ENCODE measurements at regions not wholly inside any gene's neighbourhood (a gene's known extent, or its start where the extent isn't known, plus 50 kb on each side); places are given as distances from the start of the nearest gene placed in this dataset.
"Not testable (repeated sequence)": the region's sequence is repeated elsewhere in the genome, so short reads cannot be mapped to it uniquely, and the experiment has no call there.

- H3K4me3 ChIP-seq (ENCODE audit: low read length in 2 of 2): no peak overlapping the region
- H3K14ac ChIP-seq (ENCODE audit: low read length): no peak overlapping the region
- H3K18ac ChIP-seq (ENCODE audit: low read length): no peak overlapping the region
- H2BK5ac ChIP-seq (ENCODE audit: low read length): no peak overlapping the region
- no peak overlapping the region for H2BK120ac ChIP-seq (ENCODE audit: low read depth, low read length)
- no peak overlapping the region for H2BK12ac ChIP-seq (ENCODE audit: low read length)
- H3K4ac ChIP-seq (ENCODE audit: low read length): no peak overlapping the region
- no peak overlapping the region for H2BK15ac ChIP-seq (ENCODE audit: low read length)
- no peak for DNase-seq (ENCODE audit: low spot score)
- H3K4me1 ChIP-seq (ENCODE audit: control insufficient read depth in 2 of 2, insufficient read depth in 1 of 2, low read depth in 1 of 2, low read length in 2 of 2): peaks cover 1 to 3% of the 10 kb centered on the region in 2 donors
- H3K79me1 ChIP-seq (ENCODE audit: low read depth, low read length): peaks cover 3% of the 10 kb centered on the region
- H3K27me3 ChIP-seq (ENCODE audit: control insufficient read depth in 3 of 3, insufficient read depth in 3 of 3, low read depth in 1 of 3, low read length in 3 of 3): no peaks in the 10 kb centered on the region
- H4K91ac ChIP-seq (ENCODE audit: low read depth, low read length, poor library complexity): no peak overlapping the region
- no peak overlapping the region for H3K23ac ChIP-seq (ENCODE audit: low read depth, low read length, poor library complexity)
- H3K4me2 ChIP-seq (ENCODE audit: insufficient read depth, low read length, poor library complexity, severe bottlenecking): no peak overlapping the region
- no peak overlapping the region for H2AK5ac ChIP-seq (ENCODE audit: low read depth, low read length)
- no peak overlapping the region for H2AFZ ChIP-seq (ENCODE audit: low read length)
- no peak overlapping the region for H4K8ac ChIP-seq (ENCODE audit: low read depth, low read length)
- H3K9me3 ChIP-seq (replicated peaks in 1 of 2; ENCODE audit: control insufficient read depth in 2 of 2, insufficient read depth in 1 of 2, low read depth in 1 of 2, low read length in 2 of 2): no peaks in the 10 kb centered on the region
- no peak overlapping the region for H3K9ac ChIP-seq (ENCODE audit: low read depth, low read length, poor library complexity)
- no peak overlapping the region for H3K27ac ChIP-seq (replicated peaks; ENCODE audit: low read length)
- no peaks in the 10 kb centered on the region for H3K36me3 ChIP-seq (replicated peaks in 1 of 2; ENCODE audit: control insufficient read depth in 2 of 2, insufficient read depth in 2 of 2, low read length in 2 of 2)
Observed at GRCh38 chr12:66819587-66819986, 140.7 kb upstream of the GRIP1 start.

- Histone ChIP-seq H3K4me1 (ENCODE audit: control insufficient read depth in 2 of 2, insufficient read depth in 1 of 2, low read depth in 1 of 2, low read length in 2 of 2) (peaks cover 1 to 3% of the 10 kb centered on the region in 2 donors), H3K4me2 (ENCODE audit: insufficient read depth, low read length, poor library complexity, severe bottlenecking) (no peak overlapping the region), H4K8ac (ENCODE audit: low read depth, low read length) (no peak overlapping the region), H3K23ac (ENCODE audit: low read depth, low read length, poor library complexity) (no peak overlapping the region), H3K4me3 (ENCODE audit: low read length in 2 of 2) (no peak overlapping the region), H3K36me3 (replicated peaks in 1 of 2; ENCODE audit: control insufficient read depth in 2 of 2, insufficient read depth in 2 of 2, low read length in 2 of 2) (no peaks in the 10 kb centered on the region), H2AFZ (ENCODE audit: low read length) (no peak overlapping the region), H3K79me1 (ENCODE audit: low read depth, low read length) (no peaks in the 10 kb centered on the region), H3K9ac (ENCODE audit: low read depth, low read length, poor library complexity) (no peak overlapping the region), H4K91ac (ENCODE audit: low read depth, low read length, poor library complexity) (no peak overlapping the region), H2BK12ac (ENCODE audit: low read length) (no peak overlapping the region), H3K27ac (replicated peaks; ENCODE audit: low read length) (no peak overlapping the region), H2AK5ac (ENCODE audit: low read depth, low read length) (no peak overlapping the region), H3K4ac (ENCODE audit: low read length) (no peak overlapping the region), H3K9me3 (replicated peaks in 1 of 2; ENCODE audit: control insufficient read depth in 2 of 2, insufficient read depth in 1 of 2, low read depth in 1 of 2, low read length in 2 of 2) (no peaks in the 10 kb centered on the region), H3K14ac (ENCODE audit: low read length) (no peak overlapping the region), H2BK15ac (ENCODE audit: low read length) (no peak overlapping the region), H2BK120ac (ENCODE audit: low read depth, low read length) (no peak overlapping the region), H2BK5ac (ENCODE audit: low read length) (no peak overlapping the region), H3K18ac (ENCODE audit: low read length) (no peak overlapping the region), H3K27me3 (ENCODE audit: control insufficient read depth in 3 of 3, insufficient read depth in 3 of 3, low read depth in 1 of 3, low read length in 3 of 3) (no peaks in the 10 kb centered on the region)
- DNase-seq (ENCODE audit: low spot score): no peak
Observed at GRCh38 chr12:66822961-66823360, 144.1 kb upstream of the GRIP1 start.

GRCh38 chr12:66823857-66824570, 145.1 kb upstream of the GRIP1 start:
- peaks cover 1 to 3% of the 10 kb centered on the region in 2 donors for H3K4me1 ChIP-seq (ENCODE audit: control insufficient read depth in 2 of 2, insufficient read depth in 1 of 2, low read depth in 1 of 2, low read length in 2 of 2)
- no peaks in the 10 kb centered on the region for H3K9me3 ChIP-seq (replicated peaks in 1 of 2; ENCODE audit: control insufficient read depth in 2 of 2, insufficient read depth in 1 of 2, low read depth in 1 of 2, low read length in 2 of 2)
- no peak overlapping the region for H2AK5ac ChIP-seq (ENCODE audit: low read depth, low read length)
- H3K27me3 ChIP-seq (ENCODE audit: control insufficient read depth in 3 of 3, insufficient read depth in 3 of 3, low read depth in 1 of 3, low read length in 3 of 3): no peaks in the 10 kb centered on the region
- no peak overlapping the region for H3K4ac ChIP-seq (ENCODE audit: low read length)
- no peak overlapping the region for H2BK120ac ChIP-seq (ENCODE audit: low read depth, low read length)
- no peak overlapping the region for H3K27ac ChIP-seq (replicated peaks; ENCODE audit: low read length)
- no peaks in the 10 kb centered on the region for H3K36me3 ChIP-seq (replicated peaks in 1 of 2; ENCODE audit: control insufficient read depth in 2 of 2, insufficient read depth in 2 of 2, low read length in 2 of 2)
- WGBS, 2 donors (ENCODE audit: extremely low coverage in 2 of 2, insufficient read length in 2 of 2, insufficient replicate concordance in 1 of 2): no CpG with 5 or more reads among the region's 5 CpGs
- no peak overlapping the region for H3K4me2 ChIP-seq (ENCODE audit: insufficient read depth, low read length, poor library complexity, severe bottlenecking)
- H4K91ac ChIP-seq (ENCODE audit: low read depth, low read length, poor library complexity): no peak overlapping the region
- no peak overlapping the region for H2BK5ac ChIP-seq (ENCODE audit: low read length)
- DNase-seq (ENCODE audit: low spot score): no peak
- H2BK12ac ChIP-seq (ENCODE audit: low read length): no peak overlapping the region
- H3K23ac ChIP-seq (ENCODE audit: low read depth, low read length, poor library complexity): no peak overlapping the region
- H3K18ac ChIP-seq (ENCODE audit: low read length): no peak overlapping the region
- no peak overlapping the region for H2BK15ac ChIP-seq (ENCODE audit: low read length)
- no peaks in the 10 kb centered on the region for H3K79me1 ChIP-seq (ENCODE audit: low read depth, low read length)
- no peak overlapping the region for H3K4me3 ChIP-seq (ENCODE audit: low read length in 2 of 2)
- H4K8ac ChIP-seq (ENCODE audit: low read depth, low read length): no peak overlapping the region
- no peak overlapping the region for H3K14ac ChIP-seq (ENCODE audit: low read length)
- H3K9ac ChIP-seq (ENCODE audit: low read depth, low read length, poor library complexity): no peak overlapping the region
- no peak overlapping the region for H2AFZ ChIP-seq (ENCODE audit: low read length)

GRCh38 chr12:66825921-66826320, 147.0 kb upstream of the GRIP1 start:
- H2BK15ac ChIP-seq (ENCODE audit: low read length); DNase-seq (ENCODE audit: low spot score); H4K8ac ChIP-seq (ENCODE audit: low read depth, low read length); H3K36me3 ChIP-seq (replicated peaks in 1 of 2; ENCODE audit: control insufficient read depth in 2 of 2, insufficient read depth in 2 of 2, low read length in 2 of 2); H3K4me1 ChIP-seq (ENCODE audit: control insufficient read depth in 2 of 2, insufficient read depth in 1 of 2, low read depth in 1 of 2, low read length in 2 of 2); H3K27ac ChIP-seq (replicated peaks; ENCODE audit: low read length); H2BK120ac ChIP-seq (ENCODE audit: low read depth, low read length); H2AFZ ChIP-seq (ENCODE audit: low read length); H2BK12ac ChIP-seq (ENCODE audit: low read length); H2AK5ac ChIP-seq (ENCODE audit: low read depth, low read length); H3K9ac ChIP-seq (ENCODE audit: low read depth, low read length, poor library complexity); H3K27me3 ChIP-seq (ENCODE audit: control insufficient read depth in 3 of 3, insufficient read depth in 3 of 3, low read depth in 1 of 3, low read length in 3 of 3); H3K18ac ChIP-seq (ENCODE audit: low read length); H3K23ac ChIP-seq (ENCODE audit: low read depth, low read length, poor library complexity); H2BK5ac ChIP-seq (ENCODE audit: low read length); H3K4ac ChIP-seq (ENCODE audit: low read length); H4K91ac ChIP-seq (ENCODE audit: low read depth, low read length, poor library complexity); H3K79me1 ChIP-seq (ENCODE audit: low read depth, low read length); H3K14ac ChIP-seq (ENCODE audit: low read length); H3K9me3 ChIP-seq (replicated peaks in 1 of 2; ENCODE audit: control insufficient read depth in 2 of 2, insufficient read depth in 1 of 2, low read depth in 1 of 2, low read length in 2 of 2); H3K4me2 ChIP-seq (ENCODE audit: insufficient read depth, low read length, poor library complexity, severe bottlenecking); H3K4me3 ChIP-seq (ENCODE audit: low read length in 2 of 2): not testable (repeated sequence)
- WGBS, 2 donors (ENCODE audit: extremely low coverage in 2 of 2, insufficient read length in 2 of 2, insufficient replicate concordance in 1 of 2): no CpG with 5 or more reads among the region's 2 CpGs

Measured in neuronal stem cell (in vitro differentiated cells).